Spleen (tissue), 11 donors: ENCODE measurements at regions not wholly inside any gene's neighbourhood (a gene's known extent, or its start where the extent isn't known, plus 50 kb on each side); places are given as distances from the start of the nearest gene placed in this dataset.

Source experiments
- DNase-seq: peaks from one replicate; pipeline ENCODE4 v3.0.0-alpha.2; 2020
- H3K27ac ChIP-seq, 8 donors: fragments of 200-600 bp; sonication (generic) in 7 of 8; 1 replicate in 4 of 8; 2 replicates in 4 of 8; pipeline versions ENCODE4 v1.5.0 to v1.8.0; 2016 to 2021; ENCODE audit warnings: inconsistent platforms in 4 of 8, mild to moderate bottlenecking in 4 of 8, moderate library complexity in 1 of 8
- H3K27me3 ChIP-seq, 7 donors: fragments of 200-600 bp; sonication (generic) in 6 of 7; replicated peaks in 1 of 7; 1 replicate in 4 of 7; 2 replicates in 3 of 7; pipeline versions ENCODE4 v1.5.0 to v1.8.0; 2016 to 2021; ENCODE audit warnings: inconsistent platforms in 3 of 7, mild to moderate bottlenecking in 1 of 7
- H3K36me3 ChIP-seq, 6 donors: fragments of 200-600 bp; sonication (generic) in 5 of 6; 1 replicate in 4 of 6; 2 replicates in 2 of 6; pipeline versions ENCODE4 v1.5.0 to v1.8.0; 2016 to 2021; ENCODE audit warnings: inconsistent platforms in 2 of 6
- H3K4me1 ChIP-seq, 6 donors: fragments of 200-600 bp; sonication (generic) in 5 of 6; 1 replicate in 3 of 6; 2 replicates in 3 of 6; pipeline versions ENCODE4 v1.5.0 to v1.8.0; 2016 to 2021; ENCODE audit warnings: inconsistent platforms in 3 of 6
- H3K4me3 ChIP-seq, 8 donors: fragments of 200-600 bp; sonication (generic) in 7 of 8; 1 replicate in 4 of 8; 2 replicates in 4 of 8; pipeline versions ENCODE4 v1.5.0 to v1.8.0; 2016 to 2021; ENCODE audit warnings: inconsistent platforms in 4 of 8, mild to moderate bottlenecking in 4 of 8, moderate library complexity in 2 of 8
- H3K9me3 ChIP-seq, 8 donors: fragments of 200-600 bp; sonication (generic) in 7 of 8; 1 replicate in 4 of 8; 2 replicates in 4 of 8; pipeline versions ENCODE4 v1.5.0 to v1.8.0; 2016 to 2021; ENCODE audit warnings: inconsistent platforms in 4 of 8
- CTCF ChIP-seq, 11 experiments: fragments of 200-600 bp in 7 of 11; fragments of 450-650 bp in 4 of 11; sonication (generic) in 4 of 11; IDR thresholded peaks in 8 of 11; conservative IDR thresholded peaks in 3 of 11; 1 replicate in 7 of 11; 2 replicates in 4 of 11; pipeline versions ENCODE4 v1.4.0 to v1.8.0; 2016 to 2021; ENCODE audit warnings: antibody characterized with exemption in 11 of 11, inconsistent platforms in 4 of 11, mild to moderate bottlenecking in 1 of 11
- POLR2A ChIP-seq, 3 donors: fragments of 450-650 bp; IDR thresholded peaks; one replicate each; pipeline ENCODE4 v1.5.1; 2017; ENCODE audit warnings: antibody characterized with exemption in 3 of 3, mild to moderate bottlenecking in 1 of 3
- POLR2AphosphoS5 ChIP-seq, 3 donors: sonication (generic); formaldehyde crosslinking; IDR thresholded peaks; one replicate each; pipeline ENCODE4 v1.5.1; 2017; ENCODE audit warnings: antibody characterized with exemption in 3 of 3
- WGBS, 5 donors: extraction: QIAGEN DNeasy Blood & Tissue Kit in 3 of 5; methylation state at CpG; one replicate each; pipeline versions ENCODE4 v1.1.5 to v1.1.7; 2013 to 2018; 5-methylcytosine and 5-hydroxymethylcytosine counted together
- intact Hi-C: fragments of 100-400 bp; cut with DNase I; formaldehyde crosslinking; loops from one replicate; pipeline ENCODE4 v1.15.0; 2023; ENCODE audit warnings: low total_unique reads
- donor health status: healthy with polysubstance abuse.
- donor health status: DM: no; HTN: no; CAD: no; lungs with moderate emphysema.
- donor health status: DM: no; HTN: no; CAD: no.
- donor health status: Bipolar disorder and iron deficiency.
- donor health status: healthy.
- donor health status: DM: no; HTN: no; CAD: no.
- donor health status: DM: yes; HTN: yes; CAD: no.

GRCh38 chr12:3398196-3398789 is 92.7 kb upstream of the PRMT8 start:
- Histone ChIP-seq H3K36me3 (no peaks in the 10 kb centered on the region), H3K4me3 (no peak overlapping the region), H3K27me3 (peaks cover 0 to 33% (median 14%) of the 10 kb centered on the region in 7 donors), H3K4me1 (no peaks in the 10 kb centered on the region), H3K9me3 (peaks cover 0 to 5% (median 0%) of the 10 kb centered on the region in 8 donors), H3K27ac (no peak overlapping the region)
- no peak for TF ChIP-seq POLR2A (IDR thresholded peaks at IDR 0.05)
- TF ChIP-seq CTCF (IDR thresholded peaks at IDR 0.05 in 8 of 11, conservative IDR thresholded peaks at IDR 0.05 in 3 of 11) = no peak
- TF ChIP-seq POLR2AphosphoS5 (IDR thresholded peaks at IDR 0.05) = no peak
- WGBS, 5 donors = 69 to 80% (median 74%) methylated on average over 5 to 6 of the region's 6 CpGs
- intact Hi-C loops = no loop called here
- no peak for DNase-seq

- no peak overlapping the region for H3K27ac ChIP-seq
- no peak for DNase-seq
- H3K27me3 ChIP-seq = peaks cover 0 to under 1% (median 0%) of the 10 kb centered on the region in 7 donors
- no peaks in the 10 kb centered on the region for H3K4me1 ChIP-seq
- H3K36me3 ChIP-seq = no peaks in the 10 kb centered on the region
- TF ChIP-seq CTCF (IDR thresholded peaks at IDR 0.05 in 8 of 11, conservative IDR thresholded peaks at IDR 0.05 in 3 of 11) (no peak), POLR2A (IDR thresholded peaks at IDR 0.05) (no peak)
- intact Hi-C loops = no loop called here
- peaks cover 3 to 66% (median 54%) of the 10 kb centered on the region in 8 donors for H3K9me3 ChIP-seq
- 64 to 91% (median 72%) methylated on average over 1 of the region's 1 CpG for WGBS, 5 donors
- no peak overlapping the region for H3K4me3 ChIP-seq
Measured at GRCh38 chr12:3405821-3406220, 85.2 kb upstream of the PRMT8 start.

GRCh38 chr12:3407723-3408122 is 83.3 kb upstream of the PRMT8 start:
- no peaks in the 10 kb centered on the region for H3K4me1 ChIP-seq
- intact Hi-C loops = no loop called here
- no peak for TF ChIP-seq POLR2A (IDR thresholded peaks at IDR 0.05)
- TF ChIP-seq POLR2AphosphoS5 (IDR thresholded peaks at IDR 0.05) = no peak
- no peak for TF ChIP-seq CTCF (IDR thresholded peaks at IDR 0.05 in 8 of 11, conservative IDR thresholded peaks at IDR 0.05 in 3 of 11)
- WGBS, 5 donors = 83 to 91% (median 89%) methylated on average over 1 of the region's 1 CpG
- no peak overlapping the region for H3K4me3 ChIP-seq
- no peaks in the 10 kb centered on the region for H3K36me3 ChIP-seq
- no peak overlapping the region for H3K27ac ChIP-seq
- no peak for DNase-seq
- H3K9me3 ChIP-seq = peaks cover 3 to 69% (median 54%) of the 10 kb centered on the region in 8 donors
- no peaks in the 10 kb centered on the region for H3K27me3 ChIP-seq

GRCh38 chr12:3409662-3410061 is 81.3 kb upstream of the PRMT8 start:
- H3K27me3 ChIP-seq = peaks cover 0 to 17% (median 0%) of the 10 kb centered on the region in 7 donors
- TF ChIP-seq CTCF (IDR thresholded peaks at IDR 0.05 in 8 of 11, conservative IDR thresholded peaks at IDR 0.05 in 3 of 11) (no peak), POLR2AphosphoS5 (IDR thresholded peaks at IDR 0.05) (no peak), POLR2A (IDR thresholded peaks at IDR 0.05) (no peak)
- peaks cover 3 to 66% (median 53%) of the 10 kb centered on the region in 8 donors for H3K9me3 ChIP-seq
- H3K27ac ChIP-seq = no peak overlapping the region
- H3K4me1 ChIP-seq = no peaks in the 10 kb centered on the region
- WGBS, 5 donors = 68 to 82% (median 75%) methylated on average over 2 of the region's 2 CpGs
- no peaks in the 10 kb centered on the region for H3K36me3 ChIP-seq
- no peak for DNase-seq
- intact Hi-C loops = no loop called here
- H3K4me3 ChIP-seq = no peak overlapping the region
